Neural progenitor cell (in vitro differentiated cells): ENCODE measurements at regions not wholly inside any gene's neighbourhood (a gene's known extent, or its start where the extent isn't known, plus 50 kb on each side); places are given as distances from the start of the nearest gene placed in this dataset.

ENCODE experiments used
- CTCF ChIP-seq: fragments of 200-600 bp; sonication (generic); IDR thresholded peaks from 2 replicates; pipeline ENCODE4 v1.5.1; 2017; ENCODE audit warnings: antibody characterized with exemption, mild to moderate bottlenecking
- EZH2 ChIP-seq: fragments of 200-600 bp; sonication (generic); IDR thresholded peaks from 2 replicates; pipeline ENCODE4 v1.6.1; 2017; ENCODE audit warnings: antibody characterized with exemption, mild to moderate bottlenecking, moderate library complexity

- TF ChIP-seq CTCF (no peak), EZH2 (no peak)
These were observed 213.2 kb upstream of the SOX1 start for GRCh38 chr13:111853721-111854120.
